ENCODE measurements at regions not wholly inside any gene's neighbourhood (a gene's known extent, or its start where the extent isn't known, plus 50 kb on each side); places are given as distances from the start of the nearest gene placed in this dataset.

- TF ChIP-seq SKI (IDR thresholded peaks at IDR 0.05; ENCODE audit: partially characterized antibody), result no peak
- TF ChIP-seq ZSCAN22 (CRISPR knock-in tag; IDR thresholded peaks at IDR 0.05), result no peak
- TF ChIP-seq STAT5B (CRISPR knock-in tag; IDR thresholded peaks at IDR 0.05), result no peak
- no peak for TF ChIP-seq FOXA1 (IDR thresholded peaks at IDR 0.05)
- no peak for TF ChIP-seq FOXA1 (CRISPR knock-in tag; IDR thresholded peaks at IDR 0.05)
Measured at GRCh38 chr6:117191009-117191408, 74.3 kb upstream of the VGLL2 start.

Data from HepG2 (cell line).